ENCODE measurements at regions not wholly inside any gene's neighbourhood (a gene's known extent, or its start where the extent isn't known, plus 50 kb on each side); places are given as distances from the start of the nearest gene placed in this dataset.

DNA sequence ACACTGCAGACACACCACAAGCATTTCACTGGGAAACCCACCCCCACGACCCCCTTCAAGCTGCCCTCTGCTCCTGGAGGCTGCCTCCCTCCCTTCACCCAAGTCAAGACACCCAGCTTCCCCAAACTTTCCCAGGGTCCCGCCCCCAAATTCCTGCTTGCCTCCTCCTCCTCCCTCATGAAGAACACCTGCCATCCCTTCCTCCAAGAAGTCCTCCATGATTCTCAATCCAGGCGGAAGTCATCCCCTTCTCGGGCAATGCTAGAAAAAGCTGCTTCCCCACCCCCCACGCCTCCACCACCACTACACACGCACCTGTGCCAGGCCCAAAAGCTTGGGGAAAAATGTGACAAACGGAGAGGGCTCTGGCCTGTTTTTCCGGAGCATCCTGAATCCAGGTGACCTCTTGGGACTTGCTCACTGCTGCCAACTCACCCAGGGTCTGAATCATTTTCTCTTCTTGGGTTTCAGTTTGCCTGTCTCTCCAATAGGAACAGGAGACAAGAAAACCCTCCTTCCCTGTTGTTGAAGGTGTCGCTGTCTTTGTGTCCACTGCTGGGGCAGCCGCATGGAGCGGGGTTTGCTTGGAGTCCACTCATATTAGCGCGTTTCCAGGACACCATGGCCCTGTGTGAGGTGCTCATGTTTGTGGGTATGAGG, 101.0 kb upstream of the CASZ1 start:
- no peak for DNase-seq (ENCODE audit: extremely low read depth, low read depth)
- TF ChIP-seq, protein P1, sequence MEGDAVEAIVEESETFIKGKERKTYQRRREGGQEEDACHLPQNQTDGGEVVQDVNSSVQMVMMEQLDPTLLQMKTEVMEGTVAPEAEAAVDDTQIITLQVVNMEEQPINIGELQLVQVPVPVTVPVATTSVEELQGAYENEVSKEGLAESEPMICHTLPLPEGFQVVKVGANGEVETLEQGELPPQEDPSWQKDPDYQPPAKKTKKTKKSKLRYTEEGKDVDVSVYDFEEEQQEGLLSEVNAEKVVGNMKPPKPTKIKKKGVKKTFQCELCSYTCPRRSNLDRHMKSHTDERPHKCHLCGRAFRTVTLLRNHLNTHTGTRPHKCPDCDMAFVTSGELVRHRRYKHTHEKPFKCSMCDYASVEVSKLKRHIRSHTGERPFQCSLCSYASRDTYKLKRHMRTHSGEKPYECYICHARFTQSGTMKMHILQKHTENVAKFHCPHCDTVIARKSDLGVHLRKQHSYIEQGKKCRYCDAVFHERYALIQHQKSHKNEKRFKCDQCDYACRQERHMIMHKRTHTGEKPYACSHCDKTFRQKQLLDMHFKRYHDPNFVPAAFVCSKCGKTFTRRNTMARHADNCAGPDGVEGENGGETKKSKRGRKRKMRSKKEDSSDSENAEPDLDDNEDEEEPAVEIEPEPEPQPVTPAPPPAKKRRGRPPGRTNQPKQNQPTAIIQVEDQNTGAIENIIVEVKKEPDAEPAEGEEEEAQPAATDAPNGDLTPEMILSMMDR (IDR thresholded peaks at IDR 0.05; ENCODE audit: low read depth, low read length): no peak

DNA sequence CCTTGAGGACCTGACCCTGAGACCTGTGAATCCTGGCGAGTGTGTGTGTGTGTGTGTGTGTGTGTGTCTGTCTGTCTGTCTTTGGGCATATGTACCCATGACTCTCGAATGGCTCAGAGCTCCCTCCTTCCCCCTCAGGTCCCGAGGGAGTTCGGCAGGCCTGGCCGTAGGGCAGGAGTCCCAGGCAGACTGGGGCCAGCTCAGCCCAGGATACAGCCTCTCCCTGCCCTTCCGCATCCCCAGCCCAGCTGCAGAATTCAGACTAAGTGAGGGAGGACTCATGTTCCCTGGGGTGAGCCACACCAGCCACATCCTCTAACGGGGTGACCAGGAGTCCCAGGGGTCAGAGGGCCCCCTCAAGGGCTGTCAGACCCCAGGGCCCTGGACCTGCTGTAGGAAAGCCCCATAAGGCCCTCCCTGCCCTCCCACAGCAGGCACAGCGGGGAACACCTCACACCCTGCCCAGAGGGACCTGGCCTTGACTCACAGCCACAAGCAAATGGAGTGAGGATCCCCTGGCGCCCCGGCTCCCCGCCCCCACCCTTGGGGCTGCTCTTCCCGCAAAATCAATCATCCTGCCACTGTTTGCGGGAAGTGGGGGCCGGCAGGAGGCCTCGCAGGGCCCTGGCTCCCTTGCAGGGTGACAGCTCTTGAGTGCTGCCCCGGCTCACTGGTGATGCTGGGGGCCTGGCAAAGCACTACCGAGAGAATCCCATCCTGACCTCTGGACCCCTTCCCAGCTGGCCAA, 101.7 kb upstream of the CASZ1 start:
- no peak for DNase-seq (ENCODE audit: extremely low read depth, low read depth)

DNA sequence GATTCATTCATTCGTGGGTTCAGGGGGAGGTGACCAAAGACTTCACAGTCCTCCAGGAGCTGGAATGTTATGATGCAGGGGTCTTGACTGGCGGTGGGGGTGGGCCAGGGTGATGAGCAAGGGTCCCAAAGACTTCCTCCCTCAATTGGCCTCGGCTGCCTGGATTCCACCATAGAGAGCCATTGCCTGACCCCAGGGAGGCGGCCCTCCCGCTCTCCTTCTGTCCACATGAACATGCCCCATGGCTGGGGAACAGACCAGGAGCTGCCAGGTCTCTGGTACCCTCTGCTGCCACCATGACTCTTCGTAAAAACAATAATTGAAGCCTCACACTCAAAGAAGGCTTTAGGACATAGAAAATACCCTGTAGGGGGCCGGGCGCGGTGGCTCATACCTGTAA, 102.5 kb upstream of the CASZ1 start:
- no peak for DNase-seq (ENCODE audit: extremely low read depth, low read depth)
- TF ChIP-seq, protein P1 (IDR thresholded peaks at IDR 0.05; ENCODE audit: low read depth, low read length): no peak

More for the DNA sequence above, 101.7 kb upstream of the CASZ1 start:
- TF ChIP-seq, protein P1 (IDR thresholded peaks at IDR 0.05; ENCODE audit: low read depth, low read length): no peak

DNA sequence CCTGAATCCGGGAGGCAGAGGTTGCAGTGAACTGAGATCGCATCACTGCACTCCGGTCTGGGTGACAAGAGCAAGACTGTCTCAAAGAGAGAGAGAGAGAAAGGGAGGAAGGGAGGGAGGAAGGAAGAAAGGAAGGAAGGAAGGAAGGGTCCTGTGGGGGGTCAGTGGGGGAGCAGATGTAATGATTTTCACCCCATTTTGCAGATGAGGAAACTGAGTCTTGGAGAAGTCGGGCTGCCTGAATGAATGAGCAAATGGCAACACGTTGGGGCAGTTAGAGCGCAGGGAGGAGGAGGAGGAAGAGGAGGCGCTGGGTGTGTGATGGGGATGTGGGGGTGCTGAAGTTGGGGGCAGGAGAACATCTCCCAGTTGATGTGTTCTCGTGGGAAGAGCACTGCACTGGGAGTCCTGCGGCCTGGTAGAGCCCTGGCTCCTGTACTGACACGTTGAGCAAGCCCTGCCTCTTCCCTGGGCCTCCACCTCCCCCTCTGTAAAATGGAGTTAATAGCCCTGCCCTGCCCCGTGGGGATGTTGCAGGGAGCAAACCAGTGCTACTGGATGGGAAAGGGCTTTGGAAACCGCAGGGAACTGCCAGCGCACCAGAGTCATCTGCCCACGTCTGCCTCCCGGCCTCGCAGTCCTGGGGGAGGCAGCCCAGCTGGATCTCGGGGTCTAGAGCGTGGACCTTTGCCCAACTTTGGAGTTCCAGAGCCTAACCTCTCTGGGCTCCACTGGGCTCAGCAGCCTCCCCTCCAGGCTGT, 103.2 kb upstream of the CASZ1 start:
- DNase-seq (ENCODE audit: extremely low read depth, low read depth): no peak
- TF ChIP-seq, protein P1 (IDR thresholded peaks at IDR 0.05; ENCODE audit: low read depth, low read length): no peak

DNA sequence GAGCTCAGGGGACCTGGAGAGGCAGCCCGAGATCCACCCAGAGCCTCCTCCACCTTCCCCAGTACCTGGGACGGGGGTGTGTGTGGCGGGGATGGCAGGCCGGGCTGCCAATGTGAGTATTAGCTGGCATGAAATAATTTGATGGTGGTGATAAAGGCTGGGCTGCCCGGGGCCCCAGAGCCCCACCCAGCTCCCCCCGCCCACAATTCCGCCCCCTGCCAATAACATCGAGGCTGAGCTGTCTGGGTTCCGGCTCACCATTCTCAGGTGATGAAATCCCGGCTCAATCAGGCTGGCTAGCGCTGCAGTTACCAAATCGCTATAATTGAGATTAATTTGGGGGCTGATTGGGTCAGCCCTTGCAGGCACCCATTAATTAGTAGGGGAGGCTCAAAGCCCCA, 103.8 kb upstream of the CASZ1 start:
- TF ChIP-seq, protein P1 (IDR thresholded peaks at IDR 0.05; ENCODE audit: low read depth, low read length): no peak
- DNase-seq (ENCODE audit: extremely low read depth, low read depth): no peak

DNA sequence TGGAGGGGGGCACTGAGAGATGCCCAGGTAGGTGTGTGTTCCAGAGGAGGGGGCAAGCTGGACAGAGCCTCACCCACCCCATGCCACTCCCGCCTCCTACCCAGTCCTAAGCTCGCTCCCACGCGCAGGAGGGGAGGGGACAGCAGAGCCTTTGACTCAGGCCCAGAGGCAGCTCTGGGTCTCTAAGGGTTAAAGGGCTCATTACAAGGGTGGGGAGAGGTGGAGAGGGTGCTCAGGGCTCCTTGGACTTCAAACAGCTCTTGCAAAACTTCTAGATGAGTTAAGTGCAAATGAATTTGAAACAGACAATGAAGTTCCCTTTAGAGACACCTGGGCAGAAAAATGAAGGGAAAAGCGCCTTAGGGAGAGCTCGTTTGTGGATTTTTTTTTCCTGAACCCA, 104.2 kb upstream of the CASZ1 start:
- no peak for DNase-seq (ENCODE audit: extremely low read depth, low read depth)
- TF ChIP-seq, protein P1 (IDR thresholded peaks at IDR 0.05; ENCODE audit: low read depth, low read length): no peak

Data from AG09319 (cell line).